ENCODE measurements at regions not wholly inside any gene's neighbourhood (a gene's known extent, or its start where the extent isn't known, plus 50 kb on each side); places are given as distances from the start of the nearest gene placed in this dataset.

DNA sequence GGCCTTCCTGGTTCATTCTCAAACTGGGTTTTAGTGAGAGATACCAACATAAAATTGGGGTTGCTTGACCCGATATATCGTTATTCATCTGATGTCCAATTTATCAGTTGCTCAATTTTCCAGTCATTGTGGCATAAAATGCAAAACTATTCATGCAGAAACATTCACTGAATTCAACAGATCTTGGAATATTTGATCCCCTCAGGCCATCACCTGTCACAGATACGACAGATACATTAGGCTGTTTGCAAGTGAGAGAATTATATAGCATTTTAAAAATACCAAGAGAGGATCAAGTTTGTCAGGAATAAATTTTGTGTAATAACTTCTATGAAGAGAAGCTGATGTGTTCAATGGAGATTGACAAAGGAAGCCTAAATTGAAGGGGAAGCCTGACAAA lies 67.1 kb downstream of the MAP10 start:
- TF ChIP-seq, protein P1, sequence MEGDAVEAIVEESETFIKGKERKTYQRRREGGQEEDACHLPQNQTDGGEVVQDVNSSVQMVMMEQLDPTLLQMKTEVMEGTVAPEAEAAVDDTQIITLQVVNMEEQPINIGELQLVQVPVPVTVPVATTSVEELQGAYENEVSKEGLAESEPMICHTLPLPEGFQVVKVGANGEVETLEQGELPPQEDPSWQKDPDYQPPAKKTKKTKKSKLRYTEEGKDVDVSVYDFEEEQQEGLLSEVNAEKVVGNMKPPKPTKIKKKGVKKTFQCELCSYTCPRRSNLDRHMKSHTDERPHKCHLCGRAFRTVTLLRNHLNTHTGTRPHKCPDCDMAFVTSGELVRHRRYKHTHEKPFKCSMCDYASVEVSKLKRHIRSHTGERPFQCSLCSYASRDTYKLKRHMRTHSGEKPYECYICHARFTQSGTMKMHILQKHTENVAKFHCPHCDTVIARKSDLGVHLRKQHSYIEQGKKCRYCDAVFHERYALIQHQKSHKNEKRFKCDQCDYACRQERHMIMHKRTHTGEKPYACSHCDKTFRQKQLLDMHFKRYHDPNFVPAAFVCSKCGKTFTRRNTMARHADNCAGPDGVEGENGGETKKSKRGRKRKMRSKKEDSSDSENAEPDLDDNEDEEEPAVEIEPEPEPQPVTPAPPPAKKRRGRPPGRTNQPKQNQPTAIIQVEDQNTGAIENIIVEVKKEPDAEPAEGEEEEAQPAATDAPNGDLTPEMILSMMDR (IDR thresholded peaks at IDR 0.05; ENCODE audit: poor library complexity) = no peak
- TF ChIP-seq EZH2 (IDR thresholded peaks at IDR 0.05; ENCODE audit: borderline replicate concordance) = no peak

Measured in hepatocyte (in vitro differentiated cells).